Neural cell (in vitro differentiated cells): ENCODE measurements at regions not wholly inside any gene's neighbourhood (a gene's known extent, or its start where the extent isn't known, plus 50 kb on each side); places are given as distances from the start of the nearest gene placed in this dataset.

ENCODE experiments used
- H2AFZ ChIP-seq: fragments of 200-600, 300-800 bp; sonication (generic), shearing (Covaris generic); 2 replicates; pipeline ENCODE4 v1.6.0; 2014; ENCODE audit warnings: low read depth, mild to moderate bottlenecking, antibody characterized with exemption, low read length, moderate library complexity
- H3F3A ChIP-seq: fragments of 200-600 bp; shearing (Covaris generic); 2 replicates; pipeline ENCODE4 v1.6.1; 2016; ENCODE audit warnings: mild to moderate bottlenecking, moderate library complexity, mixed read lengths, antibody characterized with exemption, low read length; ENCODE audit not compliant: insufficient read depth, poor library complexity, severe bottlenecking
- H3K27ac ChIP-seq: fragments of 200-600, 300-800 bp; sonication (generic), shearing (Covaris generic); 2 replicates; pipeline ENCODE4 v1.5.1; 2014; ENCODE audit warnings: mild to moderate bottlenecking, low read length, moderate library complexity
- H3K27me3 ChIP-seq: fragments of 300-800, 200-600 bp; sonication (generic), shearing (Covaris generic); 2 replicates; pipeline ENCODE4 v1.6.0; 2014; ENCODE audit warnings: mild to moderate bottlenecking, low read depth, low read length, moderate library complexity; ENCODE audit not compliant: insufficient read depth
- H3K36me3 ChIP-seq: fragments of 300-800, 200-600 bp; sonication (generic), shearing (Covaris generic); 2 replicates; pipeline ENCODE4 v1.5.1; 2014; ENCODE audit warnings: mild to moderate bottlenecking, antibody characterized with exemption, low read length, moderate library complexity; ENCODE audit not compliant: insufficient read depth
- H3K4me2 ChIP-seq: fragments of 300-800, 200-600 bp; sonication (generic), shearing (Covaris generic); 2 replicates; pipeline ENCODE4 v1.6.0; 2014; ENCODE audit warnings: mild to moderate bottlenecking, low read length
- H3K4me3 ChIP-seq: fragments of 300-800, 200-600 bp; sonication (generic), shearing (Covaris generic); 2 replicates; pipeline ENCODE4 v1.5.1; 2014; ENCODE audit warnings: mild to moderate bottlenecking, low read length, moderate library complexity
- H3K79me2 ChIP-seq: fragments of 200-600 bp; shearing (Covaris generic); replicated peaks from 2 replicates; pipeline ENCODE4 v1.6.0; 2014; ENCODE audit warnings: mild to moderate bottlenecking, low read length, moderate library complexity; ENCODE audit not compliant: insufficient read depth
- H3K9ac ChIP-seq: fragments of 300-800, 200-600 bp; sonication (generic), shearing (Covaris generic); 2 replicates; pipeline ENCODE4 v1.6.1; 2016; ENCODE audit warnings: mild to moderate bottlenecking, low read length, mixed read lengths
- H3K9me2 ChIP-seq: fragments of 200-600 bp; shearing (Covaris generic); 2 replicates; pipeline ENCODE4 v1.6.1; 2016; ENCODE audit warnings: mild to moderate bottlenecking, low read length, mixed read lengths; ENCODE audit not compliant: insufficient read depth
- H3K9me3 ChIP-seq: fragments of 200-600, 300-800 bp; sonication (generic), shearing (Covaris generic); 2 replicates; pipeline ENCODE4 v1.6.1; 2016; ENCODE audit warnings: mild to moderate bottlenecking, mixed run types, low read length, moderate library complexity, mixed read lengths
- H4K20me1 ChIP-seq: fragments of 200-600 bp; shearing (Covaris generic); 2 replicates; pipeline ENCODE4 v1.6.1; 2016; ENCODE audit warnings: mild to moderate bottlenecking, mixed run types; ENCODE audit not compliant: insufficient read depth
- CTCF ChIP-seq: fragments of 450-650 bp; IDR thresholded peaks from 2 replicates; pipeline ENCODE4 v1.5.1; 2014; ENCODE audit warnings: antibody characterized with exemption, mild to moderate bottlenecking, moderate library complexity; ENCODE audit not compliant: poor library complexity, severe bottlenecking
- EP300 ChIP-seq: fragments of 450-650 bp; conservative IDR thresholded peaks from 2 replicates; pipeline ENCODE4 v1.6.1; 2014; ENCODE audit warnings: antibody characterized with exemption, mild to moderate bottlenecking, moderate library complexity; ENCODE audit not compliant: poor library complexity, severe bottlenecking
- EZH2 ChIP-seq: fragments of 200-600, 300-800 bp; shearing (Covaris generic), sonication (generic); IDR thresholded peaks from 2 replicates; pipeline ENCODE4 v1.6.1; 2014; ENCODE audit warnings: antibody characterized with exemption, low read length, borderline replicate concordance, mild to moderate bottlenecking; ENCODE audit not compliant: insufficient read depth, poor library complexity, severe bottlenecking
- MXI1 ChIP-seq: fragments of 450-650 bp; conservative IDR thresholded peaks from 2 replicates; pipeline ENCODE4 v1.6.1; 2014; ENCODE audit warnings: antibody characterized with exemption, mild to moderate bottlenecking; ENCODE audit not compliant: poor library complexity, severe bottlenecking
- POLR2AphosphoS5 ChIP-seq: IDR thresholded peaks from 2 replicates; pipeline ENCODE4 v1.6.1; 2012
- RAD21 ChIP-seq: fragments of 450-650 bp; conservative IDR thresholded peaks from 2 replicates; pipeline ENCODE4 v1.6.1; 2014; ENCODE audit warnings: antibody characterized with exemption, mild to moderate bottlenecking, moderate library complexity
- REST ChIP-seq: IDR thresholded peaks from 2 replicates; pipeline ENCODE4 v1.6.1; 2012; ENCODE audit warnings: borderline replicate concordance
- SMC3 ChIP-seq: fragments of 450-650 bp; conservative IDR thresholded peaks from 2 replicates; pipeline ENCODE4 v1.6.1; 2014; ENCODE audit warnings: antibody characterized with exemption, mild to moderate bottlenecking, moderate library complexity; ENCODE audit not compliant: poor library complexity
- TAF1 ChIP-seq: IDR thresholded peaks from 2 replicates; pipeline ENCODE4 v1.6.1; 2012; ENCODE audit warnings: low read depth

- H3K79me2 ChIP-seq = no peaks in the 10 kb centered on the region
- no peaks in the 10 kb centered on the region for H3K9me3 ChIP-seq
- no peaks in the 10 kb centered on the region for H3K9me2 ChIP-seq
- no peaks in the 10 kb centered on the region for H3K36me3 ChIP-seq
- H3K4me3 ChIP-seq = no peak overlapping the region
- no peaks in the 10 kb centered on the region for H3F3A ChIP-seq
- no peak overlapping the region for H3K27ac ChIP-seq
- H3K9ac ChIP-seq = no peak overlapping the region
- no peak for TF ChIP-seq CTCF
- no peak for TF ChIP-seq TAF1
- no peak for TF ChIP-seq SMC3
- no peaks in the 10 kb centered on the region for H3K27me3 ChIP-seq
- H3K4me2 ChIP-seq = no peak overlapping the region
- no peaks in the 10 kb centered on the region for H4K20me1 ChIP-seq
- H2AFZ ChIP-seq = no peak overlapping the region
Observed at GRCh38 chr6:2552526-2553154, 198.1 kb downstream of the MYLK4 start.

- Histone ChIP-seq H3K9ac (no peak overlapping the region), H3K27me3 (no peaks in the 10 kb centered on the region), H3K36me3 (no peaks in the 10 kb centered on the region), H3K27ac (no peak overlapping the region), H3K4me2 (no peak overlapping the region), H3K9me3 (no peaks in the 10 kb centered on the region), H3K9me2 (no peaks in the 10 kb centered on the region), H3K79me2 (no peaks in the 10 kb centered on the region), H2AFZ (no peak overlapping the region), H3K4me3 (no peak overlapping the region), H4K20me1 (no peaks in the 10 kb centered on the region), H3F3A (no peaks in the 10 kb centered on the region)
- TF ChIP-seq CTCF (no peak), EZH2 (no peak), POLR2AphosphoS5 (no peak), MXI1 (no peak), SMC3 (no peak), TAF1 (no peak), EP300 (no peak), REST (no peak), RAD21 (no peak)
Observed at GRCh38 chr6:2551705-2552104, 199.0 kb downstream of the MYLK4 start.
